Colonic mucosa (tissue), 4 donors: ENCODE measurements at regions not wholly inside any gene's neighbourhood (a gene's known extent, or its start where the extent isn't known, plus 50 kb on each side); places are given as distances from the start of the nearest gene placed in this dataset.

Experiments used
- DNase-seq: peaks from one replicate; pipeline ENCODE4 v3.0.0-alpha.2; 2020
- H3K27ac ChIP-seq: fragments of 200-600 bp; one replicate; pipeline ENCODE4 v1.8.0; 2021
- H3K27me3 ChIP-seq: fragments of 200-600 bp; one replicate; pipeline ENCODE4 v1.8.0; 2021
- H3K36me3 ChIP-seq: fragments of 200-600 bp; one replicate; pipeline ENCODE4 v1.8.0; 2021
- H3K4me1 ChIP-seq: fragments of 200-600 bp; one replicate; pipeline ENCODE4 v1.8.0; 2021; ENCODE audit warnings: mild to moderate bottlenecking
- H3K4me3 ChIP-seq: fragments of 200-600 bp; one replicate; pipeline ENCODE4 v1.8.0; 2021
- H3K9ac ChIP-seq, 2 donors: one replicate each; pipeline ENCODE4 v1.7.0; 2013; ENCODE audit warnings: control low read depth in 2 of 2, low read depth in 2 of 2, low read length in 2 of 2
- H3K9me3 ChIP-seq: fragments of 200-600 bp; one replicate; pipeline ENCODE4 v1.8.0; 2021
- intact Hi-C: fragments of 100-400 bp; cut with DNase I; formaldehyde crosslinking; loops from one replicate; pipeline ENCODE4 v1.14.1; 2022
- TF ChIP-seq, protein P1 (sequence below): fragments of 200-600 bp; IDR thresholded peaks from one replicate; pipeline ENCODE4 v1.8.0; 2022; ENCODE audit warnings: antibody characterized with exemption, mild to moderate bottlenecking
- donor health status: healthy.
- donor health status: DM: no; HTN: no; CAD: no.
- donor health status: DM: no; HTN: no; CAD: no.

DNA sequence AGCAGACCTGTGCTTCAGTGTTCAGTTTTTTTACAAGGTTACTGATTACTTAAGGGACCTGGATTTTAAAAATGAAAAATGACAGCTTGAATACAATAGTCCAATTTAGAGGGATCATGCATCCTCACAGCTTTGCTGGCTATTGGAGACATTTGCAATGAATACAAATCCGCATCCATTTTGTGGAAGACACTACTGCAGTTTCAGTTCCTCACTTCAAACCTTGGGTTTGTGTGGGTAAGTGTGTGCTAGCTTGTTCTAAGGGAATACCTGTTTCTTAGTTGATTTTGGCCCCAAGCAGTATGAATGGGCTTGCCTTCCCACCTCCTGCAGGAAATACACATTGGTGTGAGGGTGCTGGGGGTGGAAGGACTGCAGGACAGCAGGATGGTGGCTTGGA is 222.4 kb downstream of the OLFM4 start:
- Histone ChIP-seq H3K4me3 (no peak overlapping the region), H3K9ac (no peak overlapping the region), H3K4me1 (no peaks in the 10 kb centered on the region), H3K36me3 (no peaks in the 10 kb centered on the region), H3K27me3 (no peaks in the 10 kb centered on the region), H3K27ac (no peak overlapping the region), H3K9me3 (no peaks in the 10 kb centered on the region)
- DNase-seq: no peak
- intact Hi-C loops: loop anchor here (10.0 kb wide), 1 partner anchor 524 kb away; no protein-coding TSS in a partner anchor
- TF ChIP-seq, protein P1, sequence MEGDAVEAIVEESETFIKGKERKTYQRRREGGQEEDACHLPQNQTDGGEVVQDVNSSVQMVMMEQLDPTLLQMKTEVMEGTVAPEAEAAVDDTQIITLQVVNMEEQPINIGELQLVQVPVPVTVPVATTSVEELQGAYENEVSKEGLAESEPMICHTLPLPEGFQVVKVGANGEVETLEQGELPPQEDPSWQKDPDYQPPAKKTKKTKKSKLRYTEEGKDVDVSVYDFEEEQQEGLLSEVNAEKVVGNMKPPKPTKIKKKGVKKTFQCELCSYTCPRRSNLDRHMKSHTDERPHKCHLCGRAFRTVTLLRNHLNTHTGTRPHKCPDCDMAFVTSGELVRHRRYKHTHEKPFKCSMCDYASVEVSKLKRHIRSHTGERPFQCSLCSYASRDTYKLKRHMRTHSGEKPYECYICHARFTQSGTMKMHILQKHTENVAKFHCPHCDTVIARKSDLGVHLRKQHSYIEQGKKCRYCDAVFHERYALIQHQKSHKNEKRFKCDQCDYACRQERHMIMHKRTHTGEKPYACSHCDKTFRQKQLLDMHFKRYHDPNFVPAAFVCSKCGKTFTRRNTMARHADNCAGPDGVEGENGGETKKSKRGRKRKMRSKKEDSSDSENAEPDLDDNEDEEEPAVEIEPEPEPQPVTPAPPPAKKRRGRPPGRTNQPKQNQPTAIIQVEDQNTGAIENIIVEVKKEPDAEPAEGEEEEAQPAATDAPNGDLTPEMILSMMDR: no peak

DNA sequence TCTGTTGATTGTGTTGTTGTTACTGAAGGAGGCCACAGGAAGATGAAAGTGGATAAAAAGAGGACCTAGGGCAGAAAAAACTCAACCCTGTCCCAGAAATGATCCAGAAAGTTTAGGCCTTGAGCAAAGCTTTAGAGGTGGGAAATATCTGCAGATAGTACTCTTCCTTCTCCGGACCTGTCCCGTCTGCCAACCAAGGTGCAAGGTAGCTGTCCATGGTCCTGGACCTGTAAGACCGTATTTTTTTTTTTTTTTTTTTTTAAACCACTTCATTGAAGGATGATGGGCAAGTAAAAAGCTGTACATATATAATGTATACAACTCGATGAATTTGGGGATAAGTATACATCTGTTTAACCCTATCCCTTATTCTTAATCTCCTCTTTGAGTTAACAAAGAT is 225.9 kb downstream of the OLFM4 start:
- intact Hi-C loops: loop anchor here (10.0 kb wide), 1 partner anchor 520 kb away; no protein-coding TSS in a partner anchor
- Histone ChIP-seq H3K4me1 (no peaks in the 10 kb centered on the region), H3K9me3 (no peaks in the 10 kb centered on the region), H3K27ac (no peak overlapping the region), H3K4me3 (no peak overlapping the region), H3K27me3 (no peaks in the 10 kb centered on the region), H3K36me3 (no peaks in the 10 kb centered on the region), H3K9ac (no peak overlapping the region)
- no peak for DNase-seq
- TF ChIP-seq, protein P1: no peak

DNA sequence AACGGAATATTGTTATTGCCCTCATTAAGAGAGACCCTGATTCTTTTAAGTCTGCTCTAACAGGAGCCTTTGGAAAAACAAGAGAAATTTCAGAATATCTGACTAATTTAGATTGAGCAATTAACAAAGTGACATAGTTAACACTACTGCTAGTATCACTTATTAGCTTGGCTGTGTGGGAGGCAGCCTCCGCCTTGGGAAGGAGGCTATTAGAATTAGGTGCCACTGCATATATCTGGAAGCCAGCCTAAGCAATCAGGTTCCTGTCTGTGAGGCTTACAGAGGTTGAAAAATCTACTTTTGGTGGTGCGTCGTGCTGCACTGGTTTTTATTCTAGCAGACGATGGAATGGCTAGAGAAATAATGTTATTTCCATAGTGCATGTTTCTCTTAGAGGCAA is 227.2 kb downstream of the OLFM4 start:
- TF ChIP-seq, protein P1: no peak
- H3K36me3 ChIP-seq: no peaks in the 10 kb centered on the region
- intact Hi-C loops: loop anchor here (10.0 kb wide), 1 partner anchor 519 kb away; no protein-coding TSS in a partner anchor
- no peaks in the 10 kb centered on the region for H3K9me3 ChIP-seq
- no peak overlapping the region for H3K9ac ChIP-seq
- no peaks in the 10 kb centered on the region for H3K27me3 ChIP-seq
- no peak overlapping the region for H3K4me3 ChIP-seq
- H3K27ac ChIP-seq: no peak overlapping the region
- H3K4me1 ChIP-seq: no peaks in the 10 kb centered on the region
- DNase-seq: no peak

DNA sequence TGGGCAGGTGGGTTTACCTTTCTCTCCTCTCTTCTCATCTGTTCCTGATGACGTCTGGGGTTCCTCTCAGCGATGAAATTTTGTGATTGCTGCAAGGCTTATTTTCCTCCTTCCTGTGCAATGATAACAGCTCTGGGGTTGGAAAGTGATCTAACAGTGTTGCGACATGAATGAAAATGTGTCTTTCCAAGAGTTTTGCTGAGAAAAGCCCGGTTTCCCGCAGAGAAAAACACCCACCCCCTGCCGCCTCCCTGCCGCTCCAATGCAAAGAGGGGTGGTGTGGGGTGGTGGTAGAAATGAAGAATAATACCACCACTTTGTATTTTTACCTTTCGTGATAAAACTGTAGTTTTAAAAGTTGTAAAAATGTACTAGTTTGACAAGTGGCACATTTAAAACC is 232.0 kb downstream of the OLFM4 start:
- intact Hi-C loops: no loop called here
- DNase-seq: no peak
- Histone ChIP-seq H3K9me3 (no peaks in the 10 kb centered on the region), H3K27me3 (no peaks in the 10 kb centered on the region), H3K27ac (no peak overlapping the region), H3K4me3 (no peak overlapping the region), H3K9ac (no peak overlapping the region), H3K4me1 (no peaks in the 10 kb centered on the region), H3K36me3 (no peaks in the 10 kb centered on the region)
- TF ChIP-seq, protein P1: no peak

DNA sequence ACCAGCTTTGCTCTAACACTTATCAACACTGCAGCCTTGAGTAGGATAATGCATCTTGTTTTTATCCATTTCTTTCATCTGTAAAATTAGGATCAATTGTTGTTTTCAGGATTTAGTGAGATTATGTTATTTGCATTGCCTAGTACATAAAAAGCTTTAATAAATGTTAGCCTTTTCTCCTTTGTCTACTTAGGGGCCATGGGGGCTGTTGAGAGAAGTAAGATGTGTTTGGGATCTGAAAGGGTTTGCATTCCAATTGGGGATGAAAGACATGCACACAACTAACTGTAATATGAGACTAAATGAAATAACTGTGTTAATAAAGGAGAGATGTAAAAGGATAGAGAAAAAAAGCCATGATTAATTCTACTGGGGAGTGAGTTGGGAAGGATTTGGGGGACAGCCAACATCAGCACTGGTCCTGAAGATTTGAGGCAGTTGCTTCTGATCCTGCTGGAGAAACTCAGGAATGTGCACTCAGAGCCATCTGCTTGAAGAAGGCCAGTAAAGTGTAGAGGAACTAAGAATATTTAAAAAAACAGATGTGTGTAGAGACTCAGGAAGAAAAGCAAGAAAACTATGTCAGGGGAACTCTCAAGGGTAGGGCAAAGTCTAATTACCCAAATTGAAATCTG is 236.3 kb downstream of the OLFM4 start:
- intact Hi-C loops: no loop called here
- no peaks in the 10 kb centered on the region for H3K36me3 ChIP-seq
- H3K4me1 ChIP-seq: no peaks in the 10 kb centered on the region
- H3K27me3 ChIP-seq: no peaks in the 10 kb centered on the region
- H3K9ac ChIP-seq: no peak overlapping the region
- TF ChIP-seq, protein P1: no peak
- DNase-seq: no peak
- H3K4me3 ChIP-seq: no peak overlapping the region
- H3K27ac ChIP-seq: no peak overlapping the region
- no peaks in the 10 kb centered on the region for H3K9me3 ChIP-seq
